ENCODE measurements at regions not wholly inside any gene's neighbourhood (a gene's known extent, or its start where the extent isn't known, plus 50 kb on each side); places are given as distances from the start of the nearest gene placed in this dataset.

GRCh38 chr6:148242180-148242579 lies 100.5 kb upstream of the SASH1 start:
- TF ChIP-seq ATF3 (CRISPR knock-in tag; conservative IDR thresholded peaks at IDR 0.05): no peak
- no peak for TF ChIP-seq CTCF (IDR thresholded peaks at IDR 0.05)
- no peak for TF ChIP-seq ZNF317 (CRISPR knock-in tag; IDR thresholded peaks at IDR 0.05; ENCODE audit: borderline replicate concordance, low read depth)
- TF ChIP-seq IRF2 (CRISPR knock-in tag; IDR thresholded peaks at IDR 0.05; ENCODE audit: borderline replicate concordance, low read depth): no peak
- TF ChIP-seq E2F1 (CRISPR knock-in tag; IDR thresholded peaks at IDR 0.05): no peak
- no peak for TF ChIP-seq ATF2 (CRISPR knock-in tag; IDR thresholded peaks at IDR 0.05; ENCODE audit: borderline replicate concordance, low read depth)
- no peak for TF ChIP-seq ZNF512 (CRISPR knock-in tag; IDR thresholded peaks at IDR 0.05; ENCODE audit: borderline replicate concordance)
- TF ChIP-seq ZNF396 (CRISPR knock-in tag; IDR thresholded peaks at IDR 0.05; ENCODE audit: borderline replicate concordance): no peak
- TF ChIP-seq NFYB (CRISPR knock-in tag; conservative IDR thresholded peaks at IDR 0.05; ENCODE audit: low read depth): no peak
- no peak for TF ChIP-seq ARID4B (CRISPR knock-in tag; IDR thresholded peaks at IDR 0.05; ENCODE audit: borderline replicate concordance)
- no peak for TF ChIP-seq ESRRA (CRISPR knock-in tag; IDR thresholded peaks at IDR 0.05; ENCODE audit: borderline replicate concordance)
- TF ChIP-seq ZNF263 (CRISPR knock-in tag; IDR thresholded peaks at IDR 0.05; ENCODE audit: low read depth): no peak
- no peak for TF ChIP-seq ZNF425 (CRISPR knock-in tag; conservative IDR thresholded peaks at IDR 0.05)
